ENCODE measurements at regions not wholly inside any gene's neighbourhood (a gene's known extent, or its start where the extent isn't known, plus 50 kb on each side); places are given as distances from the start of the nearest gene placed in this dataset.

DNA sequence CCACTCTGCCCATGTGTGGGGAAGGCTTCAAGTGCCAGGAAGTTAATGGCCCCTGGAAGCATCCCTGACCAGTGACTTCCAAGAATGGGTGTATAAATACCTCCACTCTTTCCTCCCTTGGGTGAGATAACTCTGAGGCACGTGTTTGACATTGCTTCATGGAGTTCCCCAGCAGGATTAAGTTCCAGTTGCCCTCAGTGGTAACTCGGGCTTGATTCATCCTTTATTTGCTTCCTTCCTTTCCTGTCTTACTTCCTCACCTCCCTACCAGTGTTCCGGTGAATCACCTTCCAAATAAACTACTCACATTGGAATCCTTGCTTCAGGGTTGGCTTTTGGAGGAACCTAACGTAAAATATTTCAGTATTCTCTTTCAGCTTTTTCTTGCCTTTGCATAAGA is 84.6 kb upstream of the JAG1 start:
- no peak overlapping the region for H3K4me3 ChIP-seq
- no peaks in the 10 kb centered on the region for H3K36me3 ChIP-seq
- H3K27ac ChIP-seq (replicated peaks), result no peak overlapping the region
- peaks cover 7% of the 10 kb centered on the region for H3K4me1 ChIP-seq
- TF ChIP-seq, protein P1, sequence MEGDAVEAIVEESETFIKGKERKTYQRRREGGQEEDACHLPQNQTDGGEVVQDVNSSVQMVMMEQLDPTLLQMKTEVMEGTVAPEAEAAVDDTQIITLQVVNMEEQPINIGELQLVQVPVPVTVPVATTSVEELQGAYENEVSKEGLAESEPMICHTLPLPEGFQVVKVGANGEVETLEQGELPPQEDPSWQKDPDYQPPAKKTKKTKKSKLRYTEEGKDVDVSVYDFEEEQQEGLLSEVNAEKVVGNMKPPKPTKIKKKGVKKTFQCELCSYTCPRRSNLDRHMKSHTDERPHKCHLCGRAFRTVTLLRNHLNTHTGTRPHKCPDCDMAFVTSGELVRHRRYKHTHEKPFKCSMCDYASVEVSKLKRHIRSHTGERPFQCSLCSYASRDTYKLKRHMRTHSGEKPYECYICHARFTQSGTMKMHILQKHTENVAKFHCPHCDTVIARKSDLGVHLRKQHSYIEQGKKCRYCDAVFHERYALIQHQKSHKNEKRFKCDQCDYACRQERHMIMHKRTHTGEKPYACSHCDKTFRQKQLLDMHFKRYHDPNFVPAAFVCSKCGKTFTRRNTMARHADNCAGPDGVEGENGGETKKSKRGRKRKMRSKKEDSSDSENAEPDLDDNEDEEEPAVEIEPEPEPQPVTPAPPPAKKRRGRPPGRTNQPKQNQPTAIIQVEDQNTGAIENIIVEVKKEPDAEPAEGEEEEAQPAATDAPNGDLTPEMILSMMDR (IDR thresholded peaks at IDR 0.05; ENCODE audit: borderline replicate concordance), result no peak
- H3K9me3 ChIP-seq (replicated peaks), result no peaks in the 10 kb centered on the region
- no peaks in the 10 kb centered on the region for H3K27me3 ChIP-seq (ENCODE audit: low read depth)
- intact Hi-C loops (cut with micrococcal nuclease), result no loop called here
- DNase-seq, result no peak

DNA sequence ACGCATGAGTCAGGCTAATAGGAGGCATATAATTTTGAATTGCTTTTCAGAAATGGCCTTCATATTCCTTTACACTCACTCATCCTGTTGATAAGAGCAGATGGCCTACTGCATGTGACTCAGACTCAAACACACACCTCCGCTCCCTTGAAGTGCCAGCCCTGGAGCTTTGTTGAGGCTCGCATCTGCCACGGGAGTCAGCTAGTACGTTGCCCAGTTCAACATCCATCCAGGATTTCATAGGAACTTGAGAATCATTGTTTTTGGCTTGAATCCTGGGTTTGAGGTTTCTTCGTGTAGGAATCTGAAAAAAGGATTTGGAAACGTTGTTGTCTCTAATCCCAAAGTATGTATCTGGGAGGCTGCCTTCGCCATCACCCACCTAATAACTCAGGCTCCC is 87.4 kb upstream of the JAG1 start:
- H3K36me3 ChIP-seq, result no peaks in the 10 kb centered on the region
- peak overlapping the region; percentile 39 for H3K27ac ChIP-seq (replicated peaks)
- DNase-seq, result no peak
- no peak overlapping the region for H3K4me3 ChIP-seq
- TF ChIP-seq, protein P1 (IDR thresholded peaks at IDR 0.05; ENCODE audit: borderline replicate concordance), result no peak
- no peaks in the 10 kb centered on the region for H3K9me3 ChIP-seq (replicated peaks)
- peaks cover 3% of the 10 kb centered on the region for H3K4me1 ChIP-seq
- no peaks in the 10 kb centered on the region for H3K27me3 ChIP-seq (ENCODE audit: low read depth)
- intact Hi-C loops (cut with micrococcal nuclease), result no loop called here

DNA sequence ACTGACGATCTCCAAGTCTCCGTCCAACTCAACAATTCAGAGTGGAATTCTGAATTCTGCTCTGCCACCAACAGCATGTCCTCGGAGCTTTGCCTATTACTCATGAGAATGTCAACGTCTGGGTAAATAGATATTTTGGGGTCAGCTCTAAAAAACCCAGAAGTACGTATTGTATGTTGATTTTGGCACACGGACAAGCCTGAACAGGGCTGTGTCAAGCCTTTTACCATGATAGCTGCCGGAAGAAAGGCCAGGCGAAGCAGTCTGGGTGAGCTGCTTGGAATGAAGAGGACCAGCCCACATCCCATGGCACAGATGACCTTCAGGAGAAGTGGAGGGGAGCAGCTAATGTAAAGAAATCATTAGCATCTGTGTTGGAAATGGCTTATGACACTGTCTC is 88.0 kb upstream of the JAG1 start:
- DNase-seq, result no peak

DNA sequence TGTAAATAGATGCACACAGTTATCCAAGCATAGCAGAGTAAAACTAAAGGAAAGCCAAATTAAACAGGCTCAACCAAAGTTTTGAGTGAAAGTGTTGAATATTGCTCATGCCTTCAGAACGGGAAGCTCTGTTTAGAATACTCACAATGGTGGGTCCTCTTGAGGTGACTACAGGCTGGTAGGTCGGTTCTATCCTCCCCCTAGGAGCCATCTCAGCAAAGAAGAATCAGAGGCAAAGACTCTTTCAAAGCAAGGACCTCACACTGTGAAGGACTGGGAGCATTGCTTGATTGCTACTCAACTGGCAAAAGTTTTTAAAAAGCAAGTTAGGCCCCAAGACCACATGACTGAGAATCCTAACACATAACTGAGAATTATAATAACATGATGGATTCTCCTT is 88.4 kb upstream of the JAG1 start:
- H3K27ac ChIP-seq (replicated peaks), result peak overlapping the region; percentile 39
- DNase-seq, result no peak
- H3K27me3 ChIP-seq (ENCODE audit: low read depth), result no peaks in the 10 kb centered on the region
- intact Hi-C loops (cut with micrococcal nuclease), result no loop called here
- H3K36me3 ChIP-seq, result no peaks in the 10 kb centered on the region
- peaks cover 3% of the 10 kb centered on the region for H3K4me1 ChIP-seq
- TF ChIP-seq, protein P1 (IDR thresholded peaks at IDR 0.05; ENCODE audit: borderline replicate concordance), result no peak
- no peaks in the 10 kb centered on the region for H3K9me3 ChIP-seq (replicated peaks)
- H3K4me3 ChIP-seq, result no peak overlapping the region

More for the DNA sequence above, 88.0 kb upstream of the JAG1 start:
- intact Hi-C loops (cut with micrococcal nuclease), result no loop called here
- Histone ChIP-seq H3K27ac (replicated peaks) (peak overlapping the region; percentile 39), H3K36me3 (no peaks in the 10 kb centered on the region), H3K27me3 (ENCODE audit: low read depth) (no peaks in the 10 kb centered on the region), H3K4me1 (peaks cover 3% of the 10 kb centered on the region), H3K9me3 (replicated peaks) (no peaks in the 10 kb centered on the region), H3K4me3 (no peak overlapping the region)
- TF ChIP-seq, protein P1 (IDR thresholded peaks at IDR 0.05; ENCODE audit: borderline replicate concordance), result no peak

DNA sequence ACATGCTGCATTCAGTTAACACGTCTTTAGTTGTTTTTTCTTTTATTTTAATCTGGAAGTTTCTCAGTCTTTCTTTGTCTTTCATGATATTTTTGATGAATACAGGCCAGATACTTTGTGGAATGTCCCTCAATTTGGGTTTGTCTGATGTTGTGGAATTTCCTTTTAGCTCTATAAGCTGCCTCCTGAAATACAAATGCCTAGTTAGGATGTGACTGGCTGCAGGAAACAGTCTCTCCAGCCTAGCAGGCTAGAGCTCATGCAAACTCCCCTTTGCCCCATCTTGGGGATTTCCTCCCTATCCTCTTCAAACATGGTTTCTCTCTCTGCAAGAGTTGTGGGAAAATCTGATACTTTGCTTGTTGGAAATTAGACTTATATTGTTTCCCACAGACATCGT is 89.3 kb upstream of the JAG1 start:
- H3K27me3 ChIP-seq (ENCODE audit: low read depth), result no peaks in the 10 kb centered on the region
- no peak overlapping the region for H3K27ac ChIP-seq (replicated peaks)
- no peak for DNase-seq
- intact Hi-C loops (cut with micrococcal nuclease), result no loop called here
- TF ChIP-seq, protein P1 (IDR thresholded peaks at IDR 0.05; ENCODE audit: borderline replicate concordance), result no peak
- peaks cover 3% of the 10 kb centered on the region for H3K4me1 ChIP-seq
- H3K36me3 ChIP-seq, result no peaks in the 10 kb centered on the region
- H3K4me3 ChIP-seq, result no peak overlapping the region
- no peaks in the 10 kb centered on the region for H3K9me3 ChIP-seq (replicated peaks)

DNA sequence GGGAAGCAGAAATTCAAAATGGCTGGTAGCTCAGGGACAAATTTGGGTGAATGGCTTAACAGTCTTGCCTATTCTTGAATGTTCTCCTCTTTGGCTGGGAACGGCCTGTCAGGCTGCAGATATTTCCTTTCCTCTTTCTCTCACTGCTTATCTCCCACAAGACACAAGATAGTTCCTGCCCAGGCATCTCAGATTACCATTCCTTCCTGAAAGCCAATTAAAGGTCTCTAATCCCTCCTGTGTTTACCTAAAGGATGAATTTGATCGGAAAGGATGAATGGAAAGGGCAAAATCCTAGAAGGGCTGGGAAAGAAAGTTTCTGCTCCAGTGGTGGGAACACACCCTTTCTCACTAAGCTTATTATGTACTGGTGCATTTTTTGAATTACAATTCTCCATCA is 95.9 kb upstream of the JAG1 start:
- Histone ChIP-seq H3K9me3 (replicated peaks) (no peaks in the 10 kb centered on the region), H3K36me3 (no peaks in the 10 kb centered on the region), H3K27ac (replicated peaks) (no peak overlapping the region), H3K27me3 (ENCODE audit: low read depth) (no peaks in the 10 kb centered on the region), H3K4me3 (no peak overlapping the region), H3K4me1 (no peaks in the 10 kb centered on the region)
- intact Hi-C loops (cut with micrococcal nuclease), result no loop called here
- TF ChIP-seq, protein P1 (IDR thresholded peaks at IDR 0.05; ENCODE audit: borderline replicate concordance), result no peak
- no peak for DNase-seq
